LNCaP clone FGC (cell line): ENCODE measurements at regions not wholly inside any gene's neighbourhood (a gene's known extent, or its start where the extent isn't known, plus 50 kb on each side); places are given as distances from the start of the nearest gene placed in this dataset.

Experiments
- DNase-seq: peaks from one replicate; pipeline ENCODE4 v3.0.0-alpha.2; 2011; ENCODE audit warnings: low read depth
- H3K4me3 ChIP-seq: 2 replicates; pipeline ENCODE4 v1.5.1; 2011; ENCODE audit warnings: mild to moderate bottlenecking, low read depth, low read length, control low read depth
- TF ChIP-seq, protein P1 (sequence below): IDR thresholded peaks from 2 replicates; pipeline ENCODE4 v1.5.1; 2012; ENCODE audit warnings: mild to moderate bottlenecking; ENCODE audit not compliant: control insufficient read depth, insufficient read depth; ENCODE audit errors: extremely low read depth

- DNase-seq: no peak
- no peak overlapping the region for H3K4me3 ChIP-seq
- TF ChIP-seq, protein P1, sequence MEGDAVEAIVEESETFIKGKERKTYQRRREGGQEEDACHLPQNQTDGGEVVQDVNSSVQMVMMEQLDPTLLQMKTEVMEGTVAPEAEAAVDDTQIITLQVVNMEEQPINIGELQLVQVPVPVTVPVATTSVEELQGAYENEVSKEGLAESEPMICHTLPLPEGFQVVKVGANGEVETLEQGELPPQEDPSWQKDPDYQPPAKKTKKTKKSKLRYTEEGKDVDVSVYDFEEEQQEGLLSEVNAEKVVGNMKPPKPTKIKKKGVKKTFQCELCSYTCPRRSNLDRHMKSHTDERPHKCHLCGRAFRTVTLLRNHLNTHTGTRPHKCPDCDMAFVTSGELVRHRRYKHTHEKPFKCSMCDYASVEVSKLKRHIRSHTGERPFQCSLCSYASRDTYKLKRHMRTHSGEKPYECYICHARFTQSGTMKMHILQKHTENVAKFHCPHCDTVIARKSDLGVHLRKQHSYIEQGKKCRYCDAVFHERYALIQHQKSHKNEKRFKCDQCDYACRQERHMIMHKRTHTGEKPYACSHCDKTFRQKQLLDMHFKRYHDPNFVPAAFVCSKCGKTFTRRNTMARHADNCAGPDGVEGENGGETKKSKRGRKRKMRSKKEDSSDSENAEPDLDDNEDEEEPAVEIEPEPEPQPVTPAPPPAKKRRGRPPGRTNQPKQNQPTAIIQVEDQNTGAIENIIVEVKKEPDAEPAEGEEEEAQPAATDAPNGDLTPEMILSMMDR: no peak
Observed at GRCh38 chr11:28702450-28702790, 594.2 kb downstream of the METTL15 start.

GRCh38 chr11:28701760-28702449 is 593.7 kb downstream of the METTL15 start:
- TF ChIP-seq, protein P1: no peak
- DNase-seq: no peak
- no peak overlapping the region for H3K4me3 ChIP-seq

DNA sequence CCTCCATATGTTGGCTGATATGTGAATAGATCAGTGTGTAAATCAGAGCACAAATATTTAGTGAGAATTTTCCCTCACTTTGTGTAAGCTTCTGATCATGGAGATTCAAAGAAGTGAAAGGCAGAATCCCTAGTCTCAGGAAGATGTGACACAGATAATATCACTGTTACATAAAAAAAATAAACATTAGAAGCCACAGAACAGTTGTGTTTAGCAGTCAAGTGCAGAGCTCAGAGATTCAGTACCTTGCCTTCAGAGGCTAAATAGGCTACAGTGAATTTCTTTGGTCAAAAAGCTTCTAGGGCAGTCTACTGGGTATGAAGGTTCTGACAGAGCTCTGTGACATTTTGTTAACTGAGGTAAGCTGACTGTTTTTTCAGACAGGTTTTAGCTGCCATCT is 591.5 kb downstream of the METTL15 start:
- DNase-seq: no peak
- TF ChIP-seq, protein P1: no peak
- no peak overlapping the region for H3K4me3 ChIP-seq

GRCh38 chr11:28697920-28698827 is 590.0 kb downstream of the METTL15 start:
- no peak for DNase-seq
- H3K4me3 ChIP-seq: no peak overlapping the region
- TF ChIP-seq, protein P1: peak; percentile 94

DNA sequence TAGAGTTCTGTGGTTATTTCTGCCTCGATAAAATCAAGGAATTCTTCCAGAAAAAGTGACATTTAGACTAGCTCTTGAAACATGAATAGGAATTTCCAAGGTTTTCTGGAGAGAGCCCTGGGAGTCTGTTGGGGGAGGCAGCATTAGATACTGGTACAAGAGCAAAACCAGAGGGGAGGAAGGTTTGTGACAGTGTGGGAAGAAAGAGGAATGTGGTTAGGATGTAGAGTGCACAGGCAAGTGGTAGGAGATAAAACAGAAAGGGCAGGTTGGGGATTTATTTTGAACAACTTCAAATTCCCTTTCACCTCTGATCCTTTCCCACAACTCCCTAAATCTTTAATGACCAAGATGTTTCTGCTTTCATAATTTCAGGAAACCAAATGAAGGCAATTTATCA is 588.4 kb downstream of the METTL15 start:
- TF ChIP-seq, protein P1: no peak
- no peak overlapping the region for H3K4me3 ChIP-seq

GRCh38 chr11:28690746-28691145 is 582.6 kb downstream of the METTL15 start:
- TF ChIP-seq, protein P1: no peak
- H3K4me3 ChIP-seq: no peak overlapping the region
- DNase-seq: no peak

More for the DNA sequence above, 588.4 kb downstream of the METTL15 start:
- DNase-seq: no peak
